ENCODE measurements at regions not wholly inside any gene's neighbourhood (a gene's known extent, or its start where the extent isn't known, plus 50 kb on each side); places are given as distances from the start of the nearest gene placed in this dataset.
A peak's percentile ranks its signal among the peaks of the same experiment; 100 is the strongest.

GRCh38 chr16:14335297-14335696 lies 264.2 kb downstream of the MRTFB start (continued):
- TF ChIP-seq EP300 (IDR thresholded peaks at IDR 0.05; ENCODE audit: borderline replicate concordance in 1 of 2, control insufficient read depth in 1 of 2, low read depth in 2 of 2, low read length in 2 of 2) (no peak), RAD51 (IDR thresholded peaks at IDR 0.05) (peak; percentile 53; the same call in 1 of the 2 replicates), HCFC1 (IDR thresholded peaks at IDR 0.05; ENCODE audit: low read length) (no peak)

GRCh38 chr16:14334366-14335080 lies 263.4 kb downstream of the MRTFB start:
- peaks cover 4% of the 10 kb centered on the region for H3K4me1 ChIP-seq (ENCODE audit: control insufficient read depth, insufficient read depth, low read length)
- ChIA-PET RAD21 (ENCODE audit: unreplicated experiment) (interaction anchor here (1.2 kb wide), 1 partner anchor 193 kb away, joined by 3 read pairs; no protein-coding TSS in a partner anchor), POLR2A (interaction anchor here (1.3 to 1.4 kb wide), 2 partner anchors 9 kb away, joined by 3 to 7 read pairs; no protein-coding TSS in a partner anchor), CTCF (no interaction called here), SMC1A (ENCODE audit: uncharacterized antibody, unreplicated experiment) (interaction anchor here (0.6 to 1.1 kb wide), 5 partner anchors 9 to 19 kb away, joined by 3 to 4 read pairs (median 3); no protein-coding TSS in a partner anchor)
- no peak overlapping the region for H3K4me3 ChIP-seq
- H3K36me3 ChIP-seq (ENCODE audit: control insufficient read depth in 2 of 2, insufficient read depth in 2 of 2, low read length in 1 of 2), result no peaks in the 10 kb centered on the region; a peak in 1 of 4 replicates
- in situ Hi-C loops (cut with MboI) (no loop called here), intact Hi-C loops (cut with micrococcal nuclease; ENCODE audit: unreplicated experiment) (no loop called here)
- peak; percentile 15; the same call in 1 of the 3 replicates for ATAC-seq
- TF ChIP-seq RUNX3 (IDR thresholded peaks at IDR 0.05; ENCODE audit: low read length), result 0 out of 2 replicates have a peak, but pooled peaks have one; percentile 1
- TF ChIP-seq POLR2A (IDR thresholded peaks at IDR 0.05; ENCODE audit: low read depth, low read length), result no peak
- TF ChIP-seq PML (IDR thresholded peaks at IDR 0.05; ENCODE audit: low read length), result 0 out of 2 replicates have a peak, but pooled peaks have one; percentile 24
- no TSS peak for BruUV-seq (replicated peaks)
- peaks cover 9% of the 10 kb centered on the region; the same call in 2 of the 3 replicates for H3K9me3 ChIP-seq (replicated peaks; ENCODE audit: control insufficient read depth, insufficient read depth, low read length)
- no peak overlapping the region for H3K9ac ChIP-seq (ENCODE audit: control insufficient read depth, insufficient read depth, low read length)
- no peak for DNase-seq (ENCODE audit: low read depth, low spot score)
- no peak overlapping the region for H2AFZ ChIP-seq (ENCODE audit: control insufficient read depth, low read depth, low read length)
- H3K4me2 ChIP-seq (ENCODE audit: control insufficient read depth, insufficient read depth), result no peak overlapping the region
- peak; percentile 31 for FAIRE-seq
- no peaks in the 10 kb centered on the region for H3K27me3 ChIP-seq (replicated peaks in 1 of 2; ENCODE audit: control insufficient read depth in 2 of 2, insufficient read depth in 2 of 2, low read length in 1 of 2)
- H4K20me1 ChIP-seq (ENCODE audit: control insufficient read depth, insufficient read depth), result no peaks in the 10 kb centered on the region
- H3K79me2 ChIP-seq (ENCODE audit: control insufficient read depth, insufficient read depth, low read length), result no peaks in the 10 kb centered on the region
- H3K27ac ChIP-seq (ENCODE audit: control insufficient read depth, insufficient read depth), result no peak overlapping the region
- WGBS (ENCODE audit: insufficient coverage, insufficient replicate concordance, low lambda C conversion rate, missing lambda C conversion rate), result 89% methylated on average over 13 of the region's 13 CpGs
